SK-N-SH treated with all-trans-retinoic acid at 6 μM for 48 hours (cell line): ENCODE measurements at regions not wholly inside any gene's neighbourhood (a gene's known extent, or its start where the extent isn't known, plus 50 kb on each side); places are given as distances from the start of the nearest gene placed in this dataset.

Experiments
- ATAC-seq: fragments of 200-7000 bp; cut with Tn5 transposase; 3 replicates; pipeline ENCODE4 v1.9.1; 2020; ENCODE audit warnings: mild to moderate bottlenecking, moderate library complexity
- ARNTL ChIP-seq: fragments of 450-650 bp; formaldehyde crosslinking; IDR thresholded peaks from 2 replicates; pipeline ENCODE4 v1.5.0; 2020; ENCODE audit warnings: low read depth, mild to moderate bottlenecking, moderate library complexity, borderline replicate concordance
- BACH2 ChIP-seq: fragments of 250-450 bp; sonication (Bioruptor Pico); IDR thresholded peaks from 2 replicates; pipeline ENCODE4 v1.9.0; 2021; ENCODE audit warnings: mild to moderate bottlenecking, borderline replicate concordance
- ESRRG ChIP-seq: fragments of 250-450 bp; sonication (Bioruptor Pico); IDR thresholded peaks from 2 replicates; pipeline ENCODE4 v1.6.1; 2021; ENCODE audit warnings: mild to moderate bottlenecking
- GLIS3 ChIP-seq: fragments of 250-450 bp; sonication (Bioruptor Pico); IDR thresholded peaks from 2 replicates; pipeline ENCODE4 v1.5.0; 2020; ENCODE audit warnings: mild to moderate bottlenecking, moderate library complexity
- ISL1 ChIP-seq: fragments of 250-450 bp; sonication (Bioruptor Pico); IDR thresholded peaks from 2 replicates; pipeline ENCODE4 v2.1.2; 2022; ENCODE audit warnings: mild to moderate bottlenecking, moderate library complexity
- OSR1 ChIP-seq: fragments of 250-450 bp; sonication (Bioruptor Pico); IDR thresholded peaks from 2 replicates; pipeline ENCODE4 v1.8.0; 2022; ENCODE audit warnings: moderate library complexity, mild to moderate bottlenecking, inconsistent platforms
- PPARA ChIP-seq: fragments of 250-450 bp; sonication (Bioruptor Pico); IDR thresholded peaks from 2 replicates; pipeline ENCODE4 v1.5.0; 2020; ENCODE audit warnings: mild to moderate bottlenecking, borderline replicate concordance
- RARB ChIP-seq: fragments of 250-450 bp; sonication (Bioruptor Pico); IDR thresholded peaks from 2 replicates; pipeline ENCODE4 v1.8.0; 2021; ENCODE audit warnings: mild to moderate bottlenecking, moderate library complexity
- SNAI2 ChIP-seq: fragments of 250-450 bp; sonication (Bioruptor Pico); IDR thresholded peaks from 2 replicates; pipeline ENCODE4 v1.5.0; 2020; ENCODE audit warnings: mild to moderate bottlenecking, moderate library complexity
- TCF4 ChIP-seq: fragments of 250-450 bp; sonication (Bioruptor Pico); IDR thresholded peaks from 2 replicates; pipeline ENCODE4 v1.8.0; 2021; ENCODE audit warnings: mild to moderate bottlenecking, moderate library complexity, borderline replicate concordance
- TOX ChIP-seq: fragments of 250-450 bp; sonication (Bioruptor Pico); IDR thresholded peaks from 2 replicates; pipeline ENCODE4 v1.8.0; 2021; ENCODE audit warnings: mild to moderate bottlenecking, moderate library complexity, borderline replicate concordance
- ZC3H10 ChIP-seq: fragments of 250-450 bp; sonication (Bioruptor Pico); IDR thresholded peaks from 2 replicates; pipeline ENCODE4 v1.5.1; 2021; ENCODE audit warnings: mild to moderate bottlenecking, moderate library complexity
- ZFP3 ChIP-seq: fragments of 250-450 bp; sonication (Bioruptor Pico); IDR thresholded peaks from 2 replicates; pipeline ENCODE4 v1.5.0; 2020; ENCODE audit warnings: mild to moderate bottlenecking, moderate library complexity
- ZFP30 ChIP-seq: fragments of 450-650 bp; formaldehyde crosslinking; IDR thresholded peaks from 2 replicates; pipeline ENCODE4 v1.5.0; 2022; ENCODE audit warnings: mild to moderate bottlenecking, moderate library complexity
- ZNF565 ChIP-seq: fragments of 450-650 bp; formaldehyde crosslinking; conservative IDR thresholded peaks from 2 replicates; pipeline ENCODE4 v1.5.0; 2020; ENCODE audit warnings: low read depth, mild to moderate bottlenecking, moderate library complexity
- ZNF70 ChIP-seq: fragments of 450-650 bp; formaldehyde crosslinking; IDR thresholded peaks from 2 replicates; pipeline ENCODE4 v1.5.0; 2020; ENCODE audit warnings: mild to moderate bottlenecking, moderate library complexity
- ZNF8 ChIP-seq: fragments of 450-650 bp; formaldehyde crosslinking; IDR thresholded peaks from 2 replicates; pipeline ENCODE4 v1.5.0; 2020; ENCODE audit warnings: mild to moderate bottlenecking, moderate library complexity
- TF ChIP-seq, protein P1 (sequence below): fragments of 250-450 bp; sonication (Bioruptor Pico); IDR thresholded peaks from 2 replicates; pipeline ENCODE4 v1.8.0; 2021; ENCODE audit warnings: low read depth, mild to moderate bottlenecking, moderate library complexity, borderline replicate concordance
- TF ChIP-seq, protein P2 (sequence below): fragments of 250-450 bp; sonication (Bioruptor Pico); IDR thresholded peaks from 2 replicates; pipeline ENCODE4 v1.8.0; 2020; ENCODE audit warnings: mild to moderate bottlenecking, moderate library complexity, borderline replicate concordance
- TF ChIP-seq, protein P3 (sequence below): fragments of 250-450 bp; sonication (Bioruptor Pico); IDR thresholded peaks from 2 replicates; pipeline ENCODE4 v1.5.1; 2021; ENCODE audit warnings: mild to moderate bottlenecking, moderate library complexity
- TF ChIP-seq, protein P4 (sequence below): fragments of 250-450 bp; sonication (Bioruptor Pico); IDR thresholded peaks from 2 replicates; pipeline ENCODE4 v1.5.0; 2020; ENCODE audit warnings: mild to moderate bottlenecking, moderate library complexity

DNA sequence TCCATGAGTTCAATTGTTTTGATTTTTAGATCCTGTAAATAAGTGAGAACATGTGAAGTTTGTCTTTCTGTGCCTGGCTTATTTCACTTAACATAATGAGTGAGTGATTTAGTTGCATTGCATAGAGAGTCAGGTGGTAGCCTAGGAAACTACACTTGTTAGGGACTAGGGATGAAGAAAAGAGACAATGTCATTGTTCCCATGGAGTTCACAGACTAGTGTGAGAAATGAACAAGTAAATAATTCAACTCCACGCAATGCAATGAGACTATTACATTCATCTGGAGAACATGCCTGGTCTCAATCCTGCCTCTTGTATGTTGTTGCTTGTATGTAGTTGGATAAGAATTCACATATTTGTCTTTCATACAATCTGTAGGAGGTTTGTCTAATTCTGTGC, 76.3 kb upstream of the B3GAT2 start:
- no peak for TF ChIP-seq ZNF8 (CRISPR knock-in tag)
- TF ChIP-seq, all 23 proteins: peak for 0
- ATAC-seq = no peak

DNA sequence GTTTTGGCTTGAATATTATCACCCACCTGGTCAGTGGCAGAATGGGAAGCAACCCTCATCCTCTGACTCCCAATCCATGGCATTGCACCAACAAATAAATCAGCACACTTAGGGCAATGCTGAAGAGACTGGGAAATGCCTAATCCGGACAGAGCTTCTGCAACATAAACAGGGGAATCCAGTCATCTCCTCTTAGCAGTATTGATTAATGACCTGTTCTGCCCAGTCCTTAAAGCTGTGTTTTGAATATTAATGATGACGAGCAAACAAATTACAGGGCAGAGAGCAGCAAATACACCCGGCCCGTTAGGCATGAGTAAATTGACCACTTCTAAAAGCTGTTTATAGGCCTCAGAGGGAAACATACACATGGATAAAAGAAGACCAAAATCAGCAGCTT, 77.0 kb upstream of the B3GAT2 start:
- TF ChIP-seq ZC3H10 (CRISPR knock-in tag) (no peak), ZFP30 (no peak), GLIS3 (CRISPR knock-in tag) (no peak), PPARA (no peak), ZNF70 (CRISPR knock-in tag) (no peak), RARB (CRISPR knock-in tag) (no peak)
- TF ChIP-seq, protein P1, sequence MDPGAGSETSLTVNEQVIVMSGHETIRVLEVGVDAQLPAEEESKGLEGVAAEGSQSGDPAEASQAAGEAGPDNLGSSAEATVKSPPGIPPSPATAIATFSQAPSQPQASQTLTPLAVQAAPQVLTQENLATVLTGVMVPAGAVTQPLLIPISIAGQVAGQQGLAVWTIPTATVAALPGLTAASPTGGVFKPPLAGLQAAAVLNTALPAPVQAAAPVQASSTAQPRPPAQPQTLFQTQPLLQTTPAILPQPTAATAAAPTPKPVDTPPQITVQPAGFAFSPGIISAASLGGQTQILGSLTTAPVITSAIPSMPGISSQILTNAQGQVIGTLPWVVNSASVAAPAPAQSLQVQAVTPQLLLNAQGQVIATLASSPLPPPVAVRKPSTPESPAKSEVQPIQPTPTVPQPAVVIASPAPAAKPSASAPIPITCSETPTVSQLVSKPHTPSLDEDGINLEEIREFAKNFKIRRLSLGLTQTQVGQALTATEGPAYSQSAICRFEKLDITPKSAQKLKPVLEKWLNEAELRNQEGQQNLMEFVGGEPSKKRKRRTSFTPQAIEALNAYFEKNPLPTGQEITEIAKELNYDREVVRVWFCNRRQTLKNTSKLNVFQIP = no peak
- TF ChIP-seq, protein P2, sequence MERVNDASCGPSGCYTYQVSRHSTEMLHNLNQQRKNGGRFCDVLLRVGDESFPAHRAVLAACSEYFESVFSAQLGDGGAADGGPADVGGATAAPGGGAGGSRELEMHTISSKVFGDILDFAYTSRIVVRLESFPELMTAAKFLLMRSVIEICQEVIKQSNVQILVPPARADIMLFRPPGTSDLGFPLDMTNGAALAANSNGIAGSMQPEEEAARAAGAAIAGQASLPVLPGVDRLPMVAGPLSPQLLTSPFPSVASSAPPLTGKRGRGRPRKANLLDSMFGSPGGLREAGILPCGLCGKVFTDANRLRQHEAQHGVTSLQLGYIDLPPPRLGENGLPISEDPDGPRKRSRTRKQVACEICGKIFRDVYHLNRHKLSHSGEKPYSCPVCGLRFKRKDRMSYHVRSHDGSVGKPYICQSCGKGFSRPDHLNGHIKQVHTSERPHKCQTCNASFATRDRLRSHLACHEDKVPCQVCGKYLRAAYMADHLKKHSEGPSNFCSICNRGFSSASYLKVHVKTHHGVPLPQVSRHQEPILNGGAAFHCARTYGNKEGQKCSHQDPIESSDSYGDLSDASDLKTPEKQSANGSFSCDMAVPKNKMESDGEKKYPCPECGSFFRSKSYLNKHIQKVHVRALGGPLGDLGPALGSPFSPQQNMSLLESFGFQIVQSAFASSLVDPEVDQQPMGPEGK (CRISPR knock-in tag) = no peak
- TF ChIP-seq, all 23 proteins: peak for 0
- ATAC-seq = no peak

DNA sequence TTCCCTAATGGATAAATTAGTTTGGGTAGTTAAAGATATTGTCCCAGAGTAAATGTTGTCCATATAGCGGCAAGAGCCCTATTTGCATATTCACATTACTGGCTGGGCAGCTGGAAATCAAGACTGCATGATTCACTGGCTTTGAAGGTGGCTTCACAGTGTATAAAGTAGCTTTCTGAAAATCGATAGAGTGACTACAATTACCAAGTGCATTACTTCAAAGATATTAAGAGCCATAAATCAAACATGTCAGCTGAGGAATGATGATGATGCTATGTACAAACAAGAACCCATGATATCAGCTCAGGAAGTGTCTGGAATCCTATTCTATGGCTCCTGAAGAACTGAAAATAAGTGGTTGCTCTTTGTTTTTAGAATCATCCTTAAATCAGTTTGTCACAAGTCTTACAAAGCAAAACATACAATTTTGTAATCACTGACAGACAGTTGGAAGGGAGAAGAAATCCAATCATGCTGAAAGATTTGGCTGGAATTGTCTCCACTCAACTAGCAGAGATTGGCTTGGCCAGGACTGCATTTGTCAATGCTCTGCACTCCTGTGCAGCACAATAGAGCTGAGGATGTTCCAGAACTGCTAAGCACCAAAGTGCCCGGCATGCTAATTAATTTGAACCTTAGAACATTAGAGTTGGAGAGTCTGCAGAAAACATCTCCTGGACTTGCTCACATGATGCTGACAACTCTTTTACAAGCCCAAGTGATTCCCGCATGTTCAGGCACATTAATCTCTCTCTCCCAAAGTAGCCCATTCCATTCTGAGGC, 77.9 kb upstream of the B3GAT2 start:
- ATAC-seq = no peak
- TF ChIP-seq ZC3H10 (CRISPR knock-in tag) = no peak
- no peak for TF ChIP-seq BACH2 (CRISPR knock-in tag)
- TF ChIP-seq TCF4 (CRISPR knock-in tag) = no peak
- no peak for TF ChIP-seq ARNTL (CRISPR knock-in tag)
- no peak for TF ChIP-seq ZNF70 (CRISPR knock-in tag)
- TF ChIP-seq TOX (CRISPR knock-in tag) = no peak
- no peak for TF ChIP-seq ESRRG (CRISPR knock-in tag)
- no peak for TF ChIP-seq ZFP3 (CRISPR knock-in tag)
- TF ChIP-seq, protein P3, sequence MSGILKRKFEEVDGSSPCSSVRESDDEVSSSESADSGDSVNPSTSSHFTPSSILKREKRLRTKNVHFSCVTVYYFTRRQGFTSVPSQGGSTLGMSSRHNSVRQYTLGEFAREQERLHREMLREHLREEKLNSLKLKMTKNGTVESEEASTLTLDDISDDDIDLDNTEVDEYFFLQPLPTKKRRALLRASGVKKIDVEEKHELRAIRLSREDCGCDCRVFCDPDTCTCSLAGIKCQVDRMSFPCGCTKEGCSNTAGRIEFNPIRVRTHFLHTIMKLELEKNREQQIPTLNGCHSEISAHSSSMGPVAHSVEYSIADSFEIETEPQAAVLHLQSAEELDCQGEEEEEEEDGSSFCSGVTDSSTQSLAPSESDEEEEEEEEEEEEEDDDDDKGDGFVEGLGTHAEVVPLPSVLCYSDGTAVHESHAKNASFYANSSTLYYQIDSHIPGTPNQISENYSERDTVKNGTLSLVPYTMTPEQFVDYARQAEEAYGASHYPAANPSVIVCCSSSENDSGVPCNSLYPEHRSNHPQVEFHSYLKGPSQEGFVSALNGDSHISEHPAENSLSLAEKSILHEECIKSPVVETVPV = no peak
- no peak for TF ChIP-seq ZNF8 (CRISPR knock-in tag)
- TF ChIP-seq RARB (CRISPR knock-in tag) = no peak
- TF ChIP-seq ISL1 (CRISPR knock-in tag) = no peak
- TF ChIP-seq, protein P4, sequence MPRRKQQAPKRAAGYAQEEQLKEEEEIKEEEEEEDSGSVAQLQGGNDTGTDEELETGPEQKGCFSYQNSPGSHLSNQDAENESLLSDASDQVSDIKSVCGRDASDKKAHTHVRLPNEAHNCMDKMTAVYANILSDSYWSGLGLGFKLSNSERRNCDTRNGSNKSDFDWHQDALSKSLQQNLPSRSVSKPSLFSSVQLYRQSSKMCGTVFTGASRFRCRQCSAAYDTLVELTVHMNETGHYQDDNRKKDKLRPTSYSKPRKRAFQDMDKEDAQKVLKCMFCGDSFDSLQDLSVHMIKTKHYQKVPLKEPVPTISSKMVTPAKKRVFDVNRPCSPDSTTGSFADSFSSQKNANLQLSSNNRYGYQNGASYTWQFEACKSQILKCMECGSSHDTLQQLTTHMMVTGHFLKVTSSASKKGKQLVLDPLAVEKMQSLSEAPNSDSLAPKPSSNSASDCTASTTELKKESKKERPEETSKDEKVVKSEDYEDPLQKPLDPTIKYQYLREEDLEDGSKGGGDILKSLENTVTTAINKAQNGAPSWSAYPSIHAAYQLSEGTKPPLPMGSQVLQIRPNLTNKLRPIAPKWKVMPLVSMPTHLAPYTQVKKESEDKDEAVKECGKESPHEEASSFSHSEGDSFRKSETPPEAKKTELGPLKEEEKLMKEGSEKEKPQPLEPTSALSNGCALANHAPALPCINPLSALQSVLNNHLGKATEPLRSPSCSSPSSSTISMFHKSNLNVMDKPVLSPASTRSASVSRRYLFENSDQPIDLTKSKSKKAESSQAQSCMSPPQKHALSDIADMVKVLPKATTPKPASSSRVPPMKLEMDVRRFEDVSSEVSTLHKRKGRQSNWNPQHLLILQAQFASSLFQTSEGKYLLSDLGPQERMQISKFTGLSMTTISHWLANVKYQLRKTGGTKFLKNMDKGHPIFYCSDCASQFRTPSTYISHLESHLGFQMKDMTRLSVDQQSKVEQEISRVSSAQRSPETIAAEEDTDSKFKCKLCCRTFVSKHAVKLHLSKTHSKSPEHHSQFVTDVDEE = no peak
- no peak for TF ChIP-seq GLIS3 (CRISPR knock-in tag)
- TF ChIP-seq, protein P2 (CRISPR knock-in tag) = no peak
- no peak for TF ChIP-seq PPARA
- TF ChIP-seq, all 23 proteins: peak for 0

DNA sequence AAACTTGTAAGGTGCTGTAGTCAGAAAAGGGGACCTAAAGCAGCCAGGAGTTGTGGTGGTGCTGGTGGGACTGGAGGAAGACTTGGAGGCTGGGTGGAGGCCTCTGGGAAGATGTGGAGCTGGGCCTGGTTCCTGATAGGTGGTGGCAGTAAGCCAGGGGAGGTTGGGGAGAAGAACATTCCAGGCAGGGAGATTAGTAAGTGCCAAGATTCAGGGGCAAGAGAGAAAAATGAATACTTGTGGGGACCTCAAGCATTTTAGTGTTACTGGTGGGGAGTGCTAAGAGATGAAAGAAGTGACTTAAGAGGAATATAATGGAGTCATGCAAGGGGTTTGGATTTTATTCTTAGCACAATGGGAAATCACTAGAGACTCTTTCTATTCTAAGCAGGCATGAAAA, 79.0 kb upstream of the B3GAT2 start:
- TF ChIP-seq ESRRG (CRISPR knock-in tag) (no peak), OSR1 (CRISPR knock-in tag) (no peak), TCF4 (CRISPR knock-in tag) (no peak), ZNF565 (CRISPR knock-in tag) (no peak), RARB (CRISPR knock-in tag) (no peak), ARNTL (CRISPR knock-in tag) (no peak), PPARA (no peak), ZFP30 (no peak), SNAI2 (CRISPR knock-in tag) (no peak)
- TF ChIP-seq, protein P3 = no peak
- ATAC-seq = no peak
